GM21717 (cell line): ENCODE measurements at regions not wholly inside any gene's neighbourhood (a gene's known extent, or its start where the extent isn't known, plus 50 kb on each side); places are given as distances from the start of the nearest gene placed in this dataset.
A peak's percentile ranks its signal among the peaks of the same experiment; 100 is the strongest.
"Not testable (repeated sequence)": the region's sequence is repeated elsewhere in the genome, so short reads cannot be mapped to it uniquely, and the experiment has no call there.

Experiments used
- ATAC-seq: cut with Tn5 transposase; IDR thresholded peaks from one replicate; pipeline ENCODE4 v1.9.1; 2021; ENCODE audit warnings: mild to moderate bottlenecking, moderate library complexity; ENCODE audit not compliant: unreplicated experiment

GRCh38 chr14:46596236-46596635 is 55.3 kb downstream of the RPL10L start:
- no peak for ATAC-seq

GRCh38 chr14:46582826-46583225 is 68.8 kb downstream of the RPL10L start:
- ATAC-seq, result no peak

DNA sequence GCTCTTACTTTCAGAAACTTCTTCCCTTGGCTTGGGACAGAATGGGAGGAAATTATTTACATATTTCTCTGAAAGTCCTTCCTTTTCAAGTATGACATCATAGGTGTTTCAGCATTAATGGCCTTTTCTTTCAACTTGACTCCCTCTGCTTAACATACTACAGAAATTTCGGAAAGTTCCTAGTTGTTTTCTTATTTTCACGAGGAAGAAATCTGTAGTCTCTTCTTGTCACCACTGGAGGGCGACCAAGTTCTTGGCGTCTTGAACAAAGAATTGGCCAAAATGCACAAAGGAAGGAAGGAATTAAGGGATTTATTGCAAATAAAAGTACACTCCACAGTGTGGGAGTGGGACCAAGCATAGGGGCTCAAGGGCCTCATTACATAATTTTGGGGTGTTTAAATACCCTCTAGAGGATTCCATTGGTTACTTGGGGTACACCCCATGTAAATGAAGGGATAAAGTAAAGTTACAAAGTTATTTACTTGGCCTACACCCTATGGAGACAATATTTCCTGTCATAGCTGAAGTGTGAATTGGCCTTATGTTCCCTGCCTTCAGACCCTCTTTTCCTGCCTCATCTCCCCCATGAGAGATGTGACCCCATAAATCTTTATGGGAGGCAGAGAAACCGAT is 70.4 kb downstream of the RPL10L start:
- no peak for ATAC-seq

- ATAC-seq, result no peak
Measured at GRCh38 chr14:46574978-46575375, 76.6 kb downstream of the RPL10L start.

DNA sequence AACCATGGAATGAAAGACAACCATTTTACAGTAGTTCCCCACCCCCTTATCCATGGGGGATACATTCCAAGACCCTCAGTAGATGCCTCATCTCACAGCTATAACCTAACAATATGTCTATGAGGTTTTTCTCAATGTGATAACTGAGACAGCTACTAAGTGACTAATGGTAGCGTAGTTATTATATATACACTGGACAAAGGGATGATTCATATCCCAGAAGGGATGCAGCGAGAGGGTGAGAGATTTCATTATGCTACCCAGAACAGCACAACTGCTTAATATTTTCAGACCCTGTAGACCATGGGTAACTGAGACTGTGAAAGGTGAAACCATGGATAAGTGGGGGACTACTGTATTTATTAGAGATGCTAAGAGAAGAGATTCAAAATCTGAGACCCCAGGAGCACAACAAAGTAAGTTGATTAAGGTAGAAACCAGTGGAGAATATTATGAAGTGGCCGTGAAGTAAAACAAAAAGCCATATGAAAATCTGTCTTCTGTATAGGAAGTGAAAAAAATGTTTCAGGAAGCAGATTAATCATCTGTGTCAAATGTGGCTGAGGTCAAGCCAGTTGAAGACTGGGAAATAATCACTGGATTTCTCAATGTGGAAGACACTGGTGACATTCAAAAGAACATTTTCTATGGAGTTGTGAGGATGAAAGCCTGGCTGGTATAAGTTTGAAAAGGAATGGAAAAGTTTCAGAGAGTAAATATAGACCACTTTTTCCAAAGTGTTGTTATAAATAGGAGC is 77.2 kb downstream of the RPL10L start:
- no peak for ATAC-seq

DNA sequence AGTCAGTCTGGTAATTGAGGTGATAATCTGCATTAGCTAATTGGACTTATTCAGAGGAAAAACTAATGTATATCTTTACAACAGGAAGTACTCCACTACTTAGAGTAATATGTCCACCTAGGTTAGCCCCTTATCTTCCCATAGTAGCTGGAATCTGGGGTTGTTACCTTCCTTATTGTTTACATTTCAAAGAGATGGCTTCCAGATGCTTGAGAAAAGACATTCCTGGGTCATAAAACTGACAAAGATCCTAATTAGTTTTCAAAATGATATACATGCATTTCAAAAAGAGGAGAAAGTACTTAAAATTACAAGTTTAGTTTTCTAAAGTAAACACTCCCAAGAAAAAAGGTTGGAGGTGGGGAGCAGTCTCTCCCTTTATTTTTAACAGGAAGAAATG is 78.1 kb downstream of the RPL10L start:
- no peak for ATAC-seq

DNA sequence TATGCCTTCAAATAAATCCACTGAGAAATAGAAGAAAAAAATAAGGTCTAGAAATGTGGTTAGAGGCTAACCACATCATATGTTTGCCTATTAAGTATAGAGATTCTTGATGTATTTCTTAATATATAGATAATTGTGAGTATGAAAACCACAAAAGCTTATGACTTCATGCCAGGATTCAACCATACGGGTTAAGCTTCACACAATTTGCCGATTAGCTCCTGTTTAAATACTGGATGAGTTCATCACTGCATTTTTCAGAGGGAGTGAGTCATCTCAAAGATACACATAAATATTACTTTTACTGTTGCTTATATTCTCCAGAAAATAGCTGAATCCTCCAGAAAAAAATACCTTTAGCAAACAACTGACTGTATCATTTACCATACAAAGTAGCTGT is 79.6 kb downstream of the RPL10L start:
- ATAC-seq, result no peak

- not testable (repeated sequence) for ATAC-seq
Measured at GRCh38 chr14:46568161-46568560, 83.4 kb downstream of the RPL10L start.

- ATAC-seq, result no peak
Measured at GRCh38 chr14:46550836-46551235, 100.7 kb downstream of the RPL10L start.

DNA sequence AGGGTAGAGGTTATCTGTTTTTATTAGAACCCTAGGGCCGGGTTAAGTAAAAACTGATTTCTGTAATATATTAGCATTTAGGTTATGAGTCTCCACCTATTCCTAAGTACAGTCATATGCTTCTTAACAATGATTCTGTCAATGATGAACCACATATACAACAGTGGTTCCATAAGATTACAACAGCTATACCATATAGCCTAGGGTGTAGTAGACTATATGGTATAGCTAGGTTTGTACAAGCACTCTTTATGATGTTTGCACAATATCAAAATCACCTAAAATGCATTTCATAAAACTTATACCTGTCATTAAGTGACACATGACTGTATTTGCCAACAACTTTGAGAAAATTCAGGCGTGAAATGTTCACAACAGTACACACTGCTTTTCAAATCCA is 110.6 kb downstream of the RPL10L start:
- ATAC-seq, result no peak

DNA sequence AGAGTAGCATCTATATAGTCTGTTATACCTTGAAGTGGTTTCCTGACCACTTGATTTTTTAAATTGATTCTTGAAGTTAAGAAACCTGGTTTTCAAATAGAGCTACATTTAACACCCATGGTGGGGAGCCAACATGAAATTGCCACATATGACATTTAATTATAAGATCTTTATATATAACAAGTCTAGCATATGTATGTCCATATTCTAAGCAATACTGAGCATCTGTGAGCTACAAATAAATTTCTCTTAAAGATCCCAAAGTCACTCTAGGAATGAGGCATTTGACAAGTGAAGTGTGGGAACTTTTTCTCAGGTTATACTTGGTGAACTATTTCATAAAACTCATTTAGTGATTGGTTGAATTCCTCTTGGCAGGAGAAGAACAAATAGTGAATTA is 132.5 kb downstream of the RPL10L start:
- ATAC-seq, result no peak

DNA sequence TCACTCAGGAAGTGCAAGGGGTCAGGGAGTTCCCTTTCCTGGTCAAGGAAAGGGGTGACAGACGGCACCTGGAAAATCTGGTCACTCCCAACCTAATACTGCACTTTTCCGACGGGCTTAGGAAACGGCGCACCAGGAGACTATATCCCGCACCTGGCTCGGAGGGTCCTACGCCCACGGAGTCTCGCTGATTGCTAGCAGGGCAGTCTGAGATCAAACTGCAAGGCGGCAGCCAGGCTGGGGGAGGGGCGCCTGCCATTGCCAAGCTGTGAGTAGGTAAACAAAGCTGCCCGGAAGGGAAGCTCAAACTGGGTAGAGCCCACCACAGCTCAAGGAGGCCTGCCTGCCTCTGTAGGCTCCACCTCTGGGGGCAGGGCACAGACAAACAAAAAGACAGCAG is 142.8 kb downstream of the RPL10L start:
- not testable (repeated sequence) for ATAC-seq

- ATAC-seq, result no peak
Measured at GRCh38 chr14:46499521-46499920, 152.1 kb downstream of the RPL10L start.

GRCh38 chr14:46496409-46496808 is 155.2 kb downstream of the RPL10L start:
- no peak for ATAC-seq

DNA sequence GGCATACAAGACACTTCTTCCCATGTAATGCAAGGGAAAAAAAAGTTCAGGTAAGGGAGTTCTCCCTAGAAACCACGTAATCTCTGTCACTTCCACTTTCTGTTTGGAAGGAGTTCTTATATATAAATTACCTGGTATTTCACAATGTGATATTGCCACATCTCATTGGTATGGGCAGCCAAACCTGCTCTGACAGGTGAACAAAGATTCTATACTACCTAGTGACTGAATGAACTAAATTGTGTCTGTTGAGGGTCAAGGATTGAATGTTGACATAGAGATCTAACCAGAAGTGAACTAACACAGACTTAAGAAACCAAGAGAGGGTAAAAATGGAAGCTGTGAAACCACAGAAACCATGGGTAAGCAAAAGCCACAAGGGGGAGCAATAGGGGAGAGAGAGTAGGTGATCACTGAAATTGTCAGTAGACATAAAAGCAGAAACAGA is 161.3 kb downstream of the RPL10L start:
- ATAC-seq, result peak; percentile 99

- no peak for ATAC-seq
Measured at GRCh38 chr14:46488374-46488773, 163.2 kb downstream of the RPL10L start.

DNA sequence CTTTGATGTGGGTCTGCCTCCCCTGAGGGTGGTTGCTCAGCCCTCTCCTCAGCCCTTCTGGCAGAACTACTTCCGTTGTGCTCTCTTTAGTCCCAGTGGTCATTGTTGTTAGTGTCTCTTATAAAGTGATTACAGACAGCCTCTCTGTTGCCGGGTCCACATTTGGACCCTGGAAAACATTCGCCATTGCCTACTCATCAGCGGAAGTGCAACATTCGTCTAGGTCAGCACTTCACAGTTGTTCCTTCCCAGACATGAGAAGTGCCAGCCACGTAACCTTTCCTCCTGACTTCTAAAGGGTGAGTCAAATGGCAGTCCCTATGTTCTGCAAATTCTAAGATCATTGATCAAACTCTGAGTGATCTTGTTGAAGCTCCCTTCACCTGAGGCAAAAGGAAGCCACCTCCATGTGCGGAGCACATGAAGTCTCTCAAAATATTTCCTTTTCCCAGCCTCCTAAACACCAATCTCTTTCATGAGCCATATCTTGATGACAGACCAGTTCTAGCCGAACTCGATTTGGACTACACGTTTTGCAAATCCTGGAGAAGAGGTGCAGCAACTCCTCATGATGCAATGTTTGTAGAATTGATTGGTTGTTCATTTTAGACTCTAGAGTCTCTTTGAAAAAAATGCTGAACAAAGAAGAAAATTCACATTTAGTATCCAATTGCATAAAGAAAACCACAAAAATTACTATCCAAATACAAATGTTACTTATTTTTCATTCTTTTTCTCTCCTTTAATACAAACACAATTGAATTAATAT is 163.8 kb downstream of the RPL10L start:
- ATAC-seq, result no peak

DNA sequence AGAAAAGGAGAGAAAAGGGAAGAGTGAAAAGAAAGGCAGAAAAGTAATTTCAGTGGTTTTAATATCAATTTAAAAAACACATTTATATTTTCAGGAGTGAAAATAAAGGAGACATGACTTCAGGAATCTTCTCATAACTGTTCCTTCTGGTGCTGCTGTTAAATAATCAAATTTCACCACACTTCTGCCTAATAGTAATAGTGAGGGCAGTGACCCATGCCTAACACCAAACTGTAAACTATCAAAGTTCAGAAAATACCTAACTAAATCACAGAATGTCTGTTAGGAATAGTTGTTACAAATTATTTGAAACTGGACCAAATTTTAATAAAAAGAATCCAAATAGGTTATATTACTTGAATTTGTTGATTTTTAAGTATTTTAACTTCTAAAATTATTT is 169.4 kb downstream of the RPL10L start:
- ATAC-seq, result no peak

DNA sequence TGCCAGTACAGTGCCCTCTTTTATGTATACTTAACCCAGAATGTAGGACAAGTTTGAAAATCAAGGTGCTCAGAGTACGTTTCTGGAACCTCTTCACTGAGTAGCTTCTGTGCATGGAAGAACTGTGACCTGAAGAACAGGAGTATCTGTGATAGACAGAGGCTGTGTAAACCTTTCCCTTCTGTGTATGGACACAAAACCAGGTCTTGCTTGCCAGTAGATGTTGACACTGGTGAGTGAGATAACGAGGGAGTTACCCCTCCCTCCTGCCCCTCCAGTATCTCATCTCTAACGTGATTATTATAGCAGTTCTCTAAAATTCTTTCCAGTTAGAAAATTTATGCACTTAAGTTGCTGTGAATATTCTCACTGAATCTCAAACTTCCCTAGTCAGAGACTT is 170.8 kb downstream of the RPL10L start:
- no peak for ATAC-seq

DNA sequence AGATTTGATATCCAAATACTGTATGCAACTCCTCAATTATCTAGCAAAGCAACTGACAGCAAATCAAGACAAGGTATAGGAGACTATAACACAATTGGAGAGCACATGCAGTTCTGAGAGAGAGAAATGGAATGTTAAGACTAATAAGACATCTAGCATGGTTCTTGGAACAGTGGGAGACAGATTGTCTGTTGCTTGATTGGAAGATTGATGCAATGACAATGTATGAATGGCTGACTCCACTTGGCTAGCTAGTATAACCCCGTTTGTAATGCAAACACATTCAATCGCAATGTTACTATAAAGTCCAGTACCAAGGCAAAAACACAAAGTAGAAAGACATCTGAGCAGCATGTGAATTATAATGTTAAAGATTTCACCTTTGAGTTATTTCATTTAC is 179.3 kb downstream of the RPL10L start:
- no peak for ATAC-seq

DNA sequence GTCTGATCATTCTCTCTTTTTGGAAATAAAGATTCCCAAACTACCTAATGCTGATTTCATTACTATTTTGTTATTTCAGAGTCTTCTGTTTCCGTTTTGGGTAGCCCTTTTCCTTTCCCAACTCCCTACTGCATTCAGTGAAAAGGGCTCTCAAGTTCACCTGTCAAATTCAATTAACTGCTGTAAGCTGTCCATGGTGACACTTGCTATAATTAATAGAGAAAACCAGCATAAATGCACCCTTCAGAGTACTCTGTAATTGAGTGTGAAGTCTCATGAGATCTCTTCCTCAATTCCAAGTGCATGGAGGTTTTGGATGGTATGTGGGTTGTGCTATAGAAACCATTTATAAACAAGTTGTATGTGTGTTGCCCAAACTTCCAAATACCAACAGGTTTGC is 187.2 kb downstream of the RPL10L start:
- no peak for ATAC-seq

DNA sequence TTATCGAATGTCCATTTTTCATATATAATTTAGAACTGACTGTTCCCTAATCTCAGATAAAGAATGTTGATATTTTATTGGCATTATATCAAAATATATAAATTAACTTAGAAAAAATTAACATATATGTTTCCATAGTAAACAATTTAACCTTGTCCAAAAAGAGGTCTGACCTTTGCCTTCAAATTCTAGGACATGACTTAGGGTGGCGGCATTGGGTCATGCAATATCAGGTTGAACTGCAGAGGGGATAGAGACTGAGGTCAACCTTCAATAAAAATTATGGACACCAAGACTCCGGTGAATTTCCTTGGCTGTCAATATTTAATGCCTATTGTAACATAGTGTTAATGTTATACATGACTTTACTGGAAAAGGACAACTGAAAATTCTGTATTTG is 199.8 kb downstream of the RPL10L start:
- ATAC-seq, result no peak
